ENCODE measurements at regions not wholly inside any gene's neighbourhood (a gene's known extent, or its start where the extent isn't known, plus 50 kb on each side); places are given as distances from the start of the nearest gene placed in this dataset.

- H3K36me3 ChIP-seq (ENCODE audit: control insufficient read depth, insufficient read depth, low read length) = no peaks in the 10 kb centered on the region
- no peak for DNase-seq (ENCODE audit: low read depth)
- CTCF ChIA-PET = interaction anchor here (0.8 to 1.2 kb wide), 3 partner anchors 8 to 16 kb away, joined by 3 read pairs; no protein-coding TSS in a partner anchor
- peaks cover 5% of the 10 kb centered on the region for H3K27me3 ChIP-seq (ENCODE audit: control insufficient read depth, insufficient read depth, low read length)
- POLR2A ChIA-PET = no interaction called here
- no peak overlapping the region for H3K4me3 ChIP-seq (ENCODE audit: low read depth, low read length)
- no peak for TF ChIP-seq CTCF (IDR thresholded peaks at IDR 0.05; ENCODE audit: insufficient read depth, low read depth, low read length)
Observed at GRCh38 chr4:184328022-184328736, 110.5 kb upstream of the ENPP6 start.

GRCh38 chr4:184324939-184325477 is 107.3 kb upstream of the ENPP6 start:
- CTCF ChIA-PET = no interaction called here

GRCh38 chr4:184322328-184323025 is 104.8 kb upstream of the ENPP6 start:
- Histone ChIP-seq H3K27me3 (ENCODE audit: control insufficient read depth, insufficient read depth, low read length) (peaks cover 1% of the 10 kb centered on the region), H3K36me3 (ENCODE audit: control insufficient read depth, insufficient read depth, low read length) (no peaks in the 10 kb centered on the region), H3K4me3 (ENCODE audit: low read depth, low read length) (no peak overlapping the region)
- no peak for DNase-seq (ENCODE audit: low read depth)
- ChIA-PET CTCF (interaction anchor here (1.3 kb wide), 1 partner anchor 15 kb away, joined by 4 read pairs; no protein-coding TSS in a partner anchor), POLR2A (no interaction called here)
- TF ChIP-seq CTCF (IDR thresholded peaks at IDR 0.05; ENCODE audit: insufficient read depth, low read depth, low read length) = no peak

More at GRCh38 chr4:184324939-184325477, 107.3 kb upstream of the ENPP6 start:
- DNase-seq (ENCODE audit: low read depth) = no peak
- Histone ChIP-seq H3K4me3 (ENCODE audit: low read depth, low read length) (no peak overlapping the region), H3K27me3 (ENCODE audit: control insufficient read depth, insufficient read depth, low read length) (peaks cover 5% of the 10 kb centered on the region), H3K36me3 (ENCODE audit: control insufficient read depth, insufficient read depth, low read length) (no peaks in the 10 kb centered on the region)
- POLR2A ChIA-PET = no interaction called here
- no peak for TF ChIP-seq CTCF (IDR thresholded peaks at IDR 0.05; ENCODE audit: insufficient read depth, low read depth, low read length)

GRCh38 chr4:184320631-184321030 is 103.0 kb upstream of the ENPP6 start:
- ChIA-PET POLR2A (no interaction called here), CTCF (interaction anchor here (0.8 to 1.4 kb wide), 2 partner anchors 8 to 14 kb away, joined by 3 read pairs; no protein-coding TSS in a partner anchor)
- no peak overlapping the region for H3K4me3 ChIP-seq (ENCODE audit: low read depth, low read length)
- no peaks in the 10 kb centered on the region for H3K36me3 ChIP-seq (ENCODE audit: control insufficient read depth, insufficient read depth, low read length)
- TF ChIP-seq CTCF (IDR thresholded peaks at IDR 0.05; ENCODE audit: insufficient read depth, low read depth, low read length) = no peak
- no peak for DNase-seq (ENCODE audit: low read depth)
- H3K27me3 ChIP-seq (ENCODE audit: control insufficient read depth, insufficient read depth, low read length) = peaks cover 1% of the 10 kb centered on the region

GRCh38 chr4:184318852-184319251 is 101.2 kb upstream of the ENPP6 start:
- TF ChIP-seq CTCF (IDR thresholded peaks at IDR 0.05; ENCODE audit: insufficient read depth, low read depth, low read length) = no peak
- H3K4me3 ChIP-seq (ENCODE audit: low read depth, low read length) = no peak overlapping the region
- no peak for DNase-seq (ENCODE audit: low read depth)
- H3K27me3 ChIP-seq (ENCODE audit: control insufficient read depth, insufficient read depth, low read length) = peaks cover 2% of the 10 kb centered on the region; the same call in 1 of the 2 replicates
- ChIA-PET POLR2A (no interaction called here), CTCF (no interaction called here)
- no peaks in the 10 kb centered on the region for H3K36me3 ChIP-seq (ENCODE audit: control insufficient read depth, insufficient read depth, low read length)
